ENCODE measurements at regions not wholly inside any gene's neighbourhood (a gene's known extent, or its start where the extent isn't known, plus 50 kb on each side); places are given as distances from the start of the nearest gene placed in this dataset.

DNA sequence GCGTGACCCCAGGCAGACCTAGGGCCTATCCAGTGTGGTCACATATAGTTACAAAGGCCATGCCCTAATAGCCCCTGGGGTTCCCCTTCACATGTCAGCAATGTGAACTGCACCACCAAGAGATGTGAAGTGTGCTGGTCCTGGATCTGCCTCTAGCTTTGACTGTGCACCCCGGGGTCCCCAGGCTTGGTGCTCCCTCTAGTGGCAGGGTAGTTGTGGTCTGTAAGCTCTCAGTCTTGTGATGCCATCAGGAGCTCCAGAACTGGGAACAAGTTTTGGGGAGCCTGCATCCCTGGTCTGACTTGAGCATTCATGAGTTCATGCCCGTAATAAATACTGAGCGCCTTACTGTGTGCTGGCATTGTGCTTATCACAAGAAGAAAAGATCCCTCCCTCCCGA is 143.4 kb downstream of the DHX35 start:
- TF ChIP-seq SP1 (CRISPR knock-in tag; conservative IDR thresholded peaks at IDR 0.05) = no peak
- TF ChIP-seq, protein P1, sequence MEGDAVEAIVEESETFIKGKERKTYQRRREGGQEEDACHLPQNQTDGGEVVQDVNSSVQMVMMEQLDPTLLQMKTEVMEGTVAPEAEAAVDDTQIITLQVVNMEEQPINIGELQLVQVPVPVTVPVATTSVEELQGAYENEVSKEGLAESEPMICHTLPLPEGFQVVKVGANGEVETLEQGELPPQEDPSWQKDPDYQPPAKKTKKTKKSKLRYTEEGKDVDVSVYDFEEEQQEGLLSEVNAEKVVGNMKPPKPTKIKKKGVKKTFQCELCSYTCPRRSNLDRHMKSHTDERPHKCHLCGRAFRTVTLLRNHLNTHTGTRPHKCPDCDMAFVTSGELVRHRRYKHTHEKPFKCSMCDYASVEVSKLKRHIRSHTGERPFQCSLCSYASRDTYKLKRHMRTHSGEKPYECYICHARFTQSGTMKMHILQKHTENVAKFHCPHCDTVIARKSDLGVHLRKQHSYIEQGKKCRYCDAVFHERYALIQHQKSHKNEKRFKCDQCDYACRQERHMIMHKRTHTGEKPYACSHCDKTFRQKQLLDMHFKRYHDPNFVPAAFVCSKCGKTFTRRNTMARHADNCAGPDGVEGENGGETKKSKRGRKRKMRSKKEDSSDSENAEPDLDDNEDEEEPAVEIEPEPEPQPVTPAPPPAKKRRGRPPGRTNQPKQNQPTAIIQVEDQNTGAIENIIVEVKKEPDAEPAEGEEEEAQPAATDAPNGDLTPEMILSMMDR (IDR thresholded peaks at IDR 0.05) = 0 out of 2 replicates have a peak, but pooled peaks have one; percentile 21
- TF ChIP-seq, protein P2, sequence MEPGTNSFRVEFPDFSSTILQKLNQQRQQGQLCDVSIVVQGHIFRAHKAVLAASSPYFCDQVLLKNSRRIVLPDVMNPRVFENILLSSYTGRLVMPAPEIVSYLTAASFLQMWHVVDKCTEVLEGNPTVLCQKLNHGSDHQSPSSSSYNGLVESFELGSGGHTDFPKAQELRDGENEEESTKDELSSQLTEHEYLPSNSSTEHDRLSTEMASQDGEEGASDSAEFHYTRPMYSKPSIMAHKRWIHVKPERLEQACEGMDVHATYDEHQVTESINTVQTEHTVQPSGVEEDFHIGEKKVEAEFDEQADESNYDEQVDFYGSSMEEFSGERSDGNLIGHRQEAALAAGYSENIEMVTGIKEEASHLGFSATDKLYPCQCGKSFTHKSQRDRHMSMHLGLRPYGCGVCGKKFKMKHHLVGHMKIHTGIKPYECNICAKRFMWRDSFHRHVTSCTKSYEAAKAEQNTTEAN (CRISPR knock-in tag; IDR thresholded peaks at IDR 0.05) = no peak
- TF ChIP-seq, protein P3, sequence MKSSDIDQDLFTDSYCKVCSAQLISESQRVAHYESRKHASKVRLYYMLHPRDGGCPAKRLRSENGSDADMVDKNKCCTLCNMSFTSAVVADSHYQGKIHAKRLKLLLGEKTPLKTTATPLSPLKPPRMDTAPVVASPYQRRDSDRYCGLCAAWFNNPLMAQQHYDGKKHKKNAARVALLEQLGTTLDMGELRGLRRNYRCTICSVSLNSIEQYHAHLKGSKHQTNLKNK (CRISPR knock-in tag; IDR thresholded peaks at IDR 0.05) = no peak
- TF ChIP-seq, protein P4, sequence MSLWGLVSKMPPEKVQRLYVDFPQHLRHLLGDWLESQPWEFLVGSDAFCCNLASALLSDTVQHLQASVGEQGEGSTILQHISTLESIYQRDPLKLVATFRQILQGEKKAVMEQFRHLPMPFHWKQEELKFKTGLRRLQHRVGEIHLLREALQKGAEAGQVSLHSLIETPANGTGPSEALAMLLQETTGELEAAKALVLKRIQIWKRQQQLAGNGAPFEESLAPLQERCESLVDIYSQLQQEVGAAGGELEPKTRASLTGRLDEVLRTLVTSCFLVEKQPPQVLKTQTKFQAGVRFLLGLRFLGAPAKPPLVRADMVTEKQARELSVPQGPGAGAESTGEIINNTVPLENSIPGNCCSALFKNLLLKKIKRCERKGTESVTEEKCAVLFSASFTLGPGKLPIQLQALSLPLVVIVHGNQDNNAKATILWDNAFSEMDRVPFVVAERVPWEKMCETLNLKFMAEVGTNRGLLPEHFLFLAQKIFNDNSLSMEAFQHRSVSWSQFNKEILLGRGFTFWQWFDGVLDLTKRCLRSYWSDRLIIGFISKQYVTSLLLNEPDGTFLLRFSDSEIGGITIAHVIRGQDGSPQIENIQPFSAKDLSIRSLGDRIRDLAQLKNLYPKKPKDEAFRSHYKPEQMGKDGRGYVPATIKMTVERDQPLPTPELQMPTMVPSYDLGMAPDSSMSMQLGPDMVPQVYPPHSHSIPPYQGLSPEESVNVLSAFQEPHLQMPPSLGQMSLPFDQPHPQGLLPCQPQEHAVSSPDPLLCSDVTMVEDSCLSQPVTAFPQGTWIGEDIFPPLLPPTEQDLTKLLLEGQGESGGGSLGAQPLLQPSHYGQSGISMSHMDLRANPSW (CRISPR knock-in tag; conservative IDR thresholded peaks at IDR 0.05; ENCODE audit: low read depth) = no peak

All from WTC11 (cell line).